Esophagus squamous epithelium (tissue), 4 donors: ENCODE measurements at regions not wholly inside any gene's neighbourhood (a gene's known extent, or its start where the extent isn't known, plus 50 kb on each side); places are given as distances from the start of the nearest gene placed in this dataset.

Experiments used
- CTCF ChIP-seq, 6 experiments: fragments of 450-650 bp in 4 of 6; fragments of 200-600 bp in 2 of 6; sonication (generic) in 2 of 6; IDR thresholded peaks; one replicate each; pipeline ENCODE4 v1.5.1; 2016 to 2019; ENCODE audit warnings: antibody characterized with exemption in 6 of 6, mild to moderate bottlenecking in 4 of 6, moderate library complexity in 4 of 6
- POLR2A ChIP-seq, 4 donors: fragments of 450-650 bp; IDR thresholded peaks; one replicate each; pipeline ENCODE4 v1.6.1; 2017; ENCODE audit warnings: antibody characterized with exemption in 4 of 4, mild to moderate bottlenecking in 4 of 4, moderate library complexity in 3 of 4

DNA sequence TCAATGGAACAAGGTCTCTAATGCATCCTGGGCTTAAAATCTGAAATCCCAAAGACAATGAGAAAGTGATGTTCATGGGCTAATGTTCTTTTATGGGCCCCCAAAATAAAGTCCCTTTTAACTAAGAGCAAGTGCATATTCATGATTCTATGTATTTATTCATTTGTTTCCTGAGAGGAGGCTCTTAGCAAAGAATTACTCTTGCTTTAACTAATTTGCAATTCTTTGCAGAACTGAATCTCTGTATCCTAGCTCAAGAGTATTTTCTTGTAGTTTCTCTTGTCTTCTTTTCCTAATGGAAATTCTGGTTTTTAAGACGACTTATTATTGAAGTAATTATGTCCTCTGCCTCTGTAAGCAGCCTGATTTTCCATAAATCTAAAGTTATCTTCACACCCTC, 202.2 kb upstream of the TP63 start:
- TF ChIP-seq CTCF (IDR thresholded peaks at IDR 0.05): no peak
- no peak for TF ChIP-seq POLR2A (IDR thresholded peaks at IDR 0.05)
